Body of pancreas (tissue), 4 donors: ENCODE measurements at regions not wholly inside any gene's neighbourhood (a gene's known extent, or its start where the extent isn't known, plus 50 kb on each side); places are given as distances from the start of the nearest gene placed in this dataset.

Experiments used
- ATAC-seq: fragments of 150-250 bp; one replicate; pipeline ENCODE4 v1.9.1; 2016
- DNase-seq, 4 donors: peaks; one replicate each; pipeline ENCODE4 v3.0.0-alpha.2; 2019
- H3K27ac ChIP-seq, 4 donors: fragments of 200-600 bp; sonication (generic); 1 replicate in 3 of 4; 2 replicates in 1 of 4; pipeline versions ENCODE4 v1.5.1 to v1.6.1; 2016 to 2019; ENCODE audit warnings: mild to moderate bottlenecking in 1 of 4, mixed read lengths in 1 of 4, moderate library complexity in 1 of 4
- H3K27me3 ChIP-seq, 2 donors: fragments of 200-600 bp; sonication (generic); one replicate each; pipeline ENCODE4 v1.6.0; 2016; ENCODE audit warnings: mild to moderate bottlenecking in 1 of 2
- H3K36me3 ChIP-seq, 2 donors: fragments of 200-600 bp; sonication (generic); replicated peaks in 1 of 2; 2 replicates each; pipeline ENCODE4 v1.5.1; 2016; ENCODE audit warnings: low read depth in 2 of 2; ENCODE audit not compliant: insufficient read depth in 1 of 2
- H3K4me1 ChIP-seq: fragments of 200-600 bp; sonication (generic); one replicate; pipeline ENCODE4 v1.6.0; 2016
- H3K4me3 ChIP-seq, 2 donors: fragments of 200-600 bp; sonication (generic); 1 replicate in 1 of 2; 2 replicates in 1 of 2; pipeline ENCODE4 v1.5.1; 2016 to 2019
- H3K9me3 ChIP-seq, 3 donors: fragments of 200-600 bp; sonication (generic); 1 replicate in 2 of 3; 2 replicates in 1 of 3; pipeline ENCODE4 v1.5.1; 2016
- POLR2A ChIP-seq, 3 donors: fragments of 450-650 bp; IDR thresholded peaks; one replicate each; pipeline ENCODE4 v1.6.1; 2016; ENCODE audit warnings: antibody characterized with exemption in 3 of 3, mild to moderate bottlenecking in 2 of 3
- WGBS, 2 donors: methylation state at CpG; one replicate each; pipeline ENCODE4 v1.1.5; 2017; 5-methylcytosine and 5-hydroxymethylcytosine counted together
- intact Hi-C: fragments of 100-400 bp; cut with DNase I; formaldehyde crosslinking; loops from one replicate; pipeline ENCODE4 v1.15.1; 2023
- TF ChIP-seq, protein P1 (sequence below), 7 experiments: fragments of 450-650 bp in 4 of 7; fragments of 200-600 bp in 3 of 7; sonication (generic) in 3 of 7; IDR thresholded peaks; one replicate each; pipeline ENCODE4 v1.5.1; 2016 to 2019; ENCODE audit warnings: antibody characterized with exemption in 7 of 7

DNA sequence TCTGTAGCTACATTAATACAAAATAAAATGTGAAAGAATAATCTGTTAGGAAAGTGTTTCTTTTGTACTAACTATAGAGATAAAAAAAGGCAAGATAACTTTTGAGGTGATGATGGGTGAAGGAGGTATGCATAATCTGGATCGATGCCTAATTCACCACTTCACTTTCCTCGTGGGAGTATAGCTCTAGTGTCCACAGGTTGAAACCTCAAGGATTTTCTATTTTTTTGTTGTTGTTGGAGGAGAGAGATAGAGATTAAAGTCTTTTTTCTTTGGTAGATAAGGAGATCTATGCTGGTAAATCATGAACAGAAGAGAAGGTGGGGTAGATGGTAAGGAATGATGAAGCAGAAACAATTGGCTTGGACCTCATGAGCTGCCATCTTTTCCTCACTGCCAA lies 635.3 kb upstream of the ZEB2 start:
- H3K27me3 ChIP-seq: no peaks in the 10 kb centered on the region
- no peak overlapping the region for H3K27ac ChIP-seq
- peaks cover 15% of the 10 kb centered on the region for H3K4me1 ChIP-seq
- H3K36me3 ChIP-seq: no peaks in the 10 kb centered on the region
- H3K4me3 ChIP-seq: no peak overlapping the region
- intact Hi-C loops: no loop called here
- ATAC-seq (no peak), DNase-seq (no peak)
- no peaks in the 10 kb centered on the region for H3K9me3 ChIP-seq
- TF ChIP-seq, protein P1, sequence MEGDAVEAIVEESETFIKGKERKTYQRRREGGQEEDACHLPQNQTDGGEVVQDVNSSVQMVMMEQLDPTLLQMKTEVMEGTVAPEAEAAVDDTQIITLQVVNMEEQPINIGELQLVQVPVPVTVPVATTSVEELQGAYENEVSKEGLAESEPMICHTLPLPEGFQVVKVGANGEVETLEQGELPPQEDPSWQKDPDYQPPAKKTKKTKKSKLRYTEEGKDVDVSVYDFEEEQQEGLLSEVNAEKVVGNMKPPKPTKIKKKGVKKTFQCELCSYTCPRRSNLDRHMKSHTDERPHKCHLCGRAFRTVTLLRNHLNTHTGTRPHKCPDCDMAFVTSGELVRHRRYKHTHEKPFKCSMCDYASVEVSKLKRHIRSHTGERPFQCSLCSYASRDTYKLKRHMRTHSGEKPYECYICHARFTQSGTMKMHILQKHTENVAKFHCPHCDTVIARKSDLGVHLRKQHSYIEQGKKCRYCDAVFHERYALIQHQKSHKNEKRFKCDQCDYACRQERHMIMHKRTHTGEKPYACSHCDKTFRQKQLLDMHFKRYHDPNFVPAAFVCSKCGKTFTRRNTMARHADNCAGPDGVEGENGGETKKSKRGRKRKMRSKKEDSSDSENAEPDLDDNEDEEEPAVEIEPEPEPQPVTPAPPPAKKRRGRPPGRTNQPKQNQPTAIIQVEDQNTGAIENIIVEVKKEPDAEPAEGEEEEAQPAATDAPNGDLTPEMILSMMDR (IDR thresholded peaks at IDR 0.05): no peak
- TF ChIP-seq POLR2A (IDR thresholded peaks at IDR 0.05): no peak
- 60 to 67% methylated on average over 2 of the region's 2 CpGs for WGBS, 2 donors

DNA sequence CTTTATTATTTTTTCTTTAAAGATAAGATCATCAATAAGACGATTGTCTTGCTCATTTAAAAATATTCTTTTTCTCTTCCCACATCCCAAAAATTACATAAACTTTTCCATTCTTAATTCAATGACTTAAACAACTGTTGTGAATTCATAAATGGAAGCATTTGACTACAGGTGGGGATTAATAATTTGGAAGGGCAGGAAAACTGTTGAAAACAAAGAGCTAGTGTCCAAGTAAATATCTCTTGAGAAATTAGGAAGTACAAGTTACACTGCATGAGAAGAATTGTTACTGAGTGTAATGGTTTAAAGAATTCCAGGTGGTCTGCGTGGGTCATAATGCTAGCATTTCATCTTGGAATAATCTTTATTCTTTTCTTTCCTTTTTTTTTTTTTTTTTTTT lies 634.8 kb upstream of the ZEB2 start:
- TF ChIP-seq, protein P1 (IDR thresholded peaks at IDR 0.05): no peak
- no peak for TF ChIP-seq POLR2A (IDR thresholded peaks at IDR 0.05)

DNA sequence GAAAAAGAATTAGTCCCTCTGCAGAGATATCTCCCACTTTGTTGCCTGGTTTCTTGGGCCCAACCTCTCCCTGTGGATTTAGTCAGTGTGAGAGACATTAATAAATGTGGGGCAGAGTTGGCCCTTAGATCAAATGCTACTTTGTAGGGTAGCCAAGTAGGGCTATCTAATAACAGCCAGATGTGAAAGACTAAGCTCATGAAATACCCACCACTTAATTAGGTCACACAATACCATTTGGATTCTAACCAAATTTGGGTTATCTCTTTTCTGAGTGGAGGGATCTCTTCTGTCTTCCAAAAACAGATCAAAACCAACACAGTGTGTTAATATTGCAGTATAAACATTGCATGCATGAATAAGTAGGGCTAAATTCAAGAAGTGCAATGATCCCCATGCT lies 626.8 kb upstream of the ZEB2 start:
- H3K36me3 ChIP-seq: no peaks in the 10 kb centered on the region
- intact Hi-C loops: no loop called here
- no peaks in the 10 kb centered on the region for H3K4me1 ChIP-seq
- DNase-seq (no peak), ATAC-seq (no peak)
- no peak for TF ChIP-seq POLR2A (IDR thresholded peaks at IDR 0.05)
- TF ChIP-seq, protein P1 (IDR thresholded peaks at IDR 0.05): no peak
- H3K27ac ChIP-seq: no peak overlapping the region
- no peaks in the 10 kb centered on the region for H3K27me3 ChIP-seq
- no peaks in the 10 kb centered on the region for H3K9me3 ChIP-seq
- no peak overlapping the region for H3K4me3 ChIP-seq

More for the DNA sequence above, 634.8 kb upstream of the ZEB2 start:
- intact Hi-C loops: no loop called here
- WGBS, 2 donors: 74 to 79% methylated on average over 2 of the region's 2 CpGs
- ATAC-seq: no peak
- H3K36me3 ChIP-seq: no peaks in the 10 kb centered on the region
- no peaks in the 10 kb centered on the region for H3K27me3 ChIP-seq
- no peaks in the 10 kb centered on the region for H3K9me3 ChIP-seq
- H3K27ac ChIP-seq: no peak overlapping the region
- H3K4me1 ChIP-seq: peaks cover 15% of the 10 kb centered on the region
- H3K4me3 ChIP-seq: no peak overlapping the region
- DNase-seq: no peak

DNA sequence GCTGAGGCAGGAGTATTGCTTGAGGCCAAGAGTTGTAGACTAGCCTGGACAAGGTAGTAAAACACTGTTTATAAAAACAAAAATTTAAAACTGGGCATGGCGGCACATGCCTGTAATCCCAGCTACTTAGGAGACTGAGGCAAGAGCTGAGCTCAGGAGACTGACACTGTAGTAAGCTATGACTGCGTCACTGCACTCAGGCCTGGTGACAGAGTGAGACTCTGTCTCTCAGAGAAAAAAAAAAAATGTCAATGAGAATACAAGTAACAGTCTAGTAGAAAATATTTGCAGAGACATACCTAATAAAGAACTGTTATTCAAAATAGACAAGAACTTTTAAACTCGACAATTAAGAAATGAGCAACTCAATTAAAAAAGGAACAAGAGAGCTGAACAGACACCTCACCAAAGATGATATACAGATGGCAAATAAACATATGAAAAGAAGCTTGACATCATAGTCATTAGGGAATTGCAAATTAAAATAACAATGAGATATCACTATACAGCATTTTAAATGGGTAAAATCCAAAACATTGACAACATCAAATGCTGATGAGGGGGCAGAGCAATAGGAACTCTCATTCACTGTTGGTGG lies 624.3 kb upstream of the ZEB2 start:
- H3K9me3 ChIP-seq: no peaks in the 10 kb centered on the region
- intact Hi-C loops: no loop called here
- no peak for TF ChIP-seq POLR2A (IDR thresholded peaks at IDR 0.05)
- no peak for ATAC-seq
- no peak overlapping the region for H3K4me3 ChIP-seq
- WGBS, 2 donors: 93 to 95% methylated on average over 3 of the region's 3 CpGs
- H3K27ac ChIP-seq: no peak overlapping the region
- no peak for DNase-seq
- no peaks in the 10 kb centered on the region for H3K4me1 ChIP-seq
- no peaks in the 10 kb centered on the region for H3K27me3 ChIP-seq
- no peaks in the 10 kb centered on the region for H3K36me3 ChIP-seq

DNA sequence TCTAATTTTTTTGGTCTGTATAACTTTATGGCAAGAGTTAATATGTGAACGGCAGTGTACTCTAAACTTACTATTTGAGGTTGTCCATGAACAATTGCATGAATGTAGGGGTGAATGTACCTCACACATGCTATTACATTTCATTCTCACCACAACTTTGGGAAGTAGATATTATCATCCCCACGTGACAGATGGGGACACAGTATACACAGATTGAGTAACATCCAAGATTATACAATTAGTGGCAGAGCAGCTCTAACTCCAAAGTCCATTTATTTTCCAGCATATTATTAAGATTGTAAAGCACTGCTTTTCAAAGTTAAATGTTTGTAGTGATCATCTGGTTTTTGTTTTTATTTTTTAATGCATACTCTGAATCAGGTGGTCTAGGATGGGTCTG lies 622.1 kb upstream of the ZEB2 start:
- Histone ChIP-seq H3K36me3 (no peaks in the 10 kb centered on the region), H3K4me3 (no peak overlapping the region), H3K9me3 (no peaks in the 10 kb centered on the region), H3K27me3 (no peaks in the 10 kb centered on the region), H3K27ac (no peak overlapping the region), H3K4me1 (peaks cover 4% of the 10 kb centered on the region)
- 57 to 65% methylated on average over 2 of the region's 2 CpGs for whole genome bisulfite sequencing, 2 donors
- ATAC-seq: no peak
- intact Hi-C loops: no loop called here
- no peak for TF ChIP-seq POLR2A (IDR thresholded peaks at IDR 0.05)
- TF ChIP-seq, protein P1 (IDR thresholded peaks at IDR 0.05): no peak
- DNase-seq: no peak
